ENCODE measurements at regions not wholly inside any gene's neighbourhood (a gene's known extent, or its start where the extent isn't known, plus 50 kb on each side); places are given as distances from the start of the nearest gene placed in this dataset.

DNA sequence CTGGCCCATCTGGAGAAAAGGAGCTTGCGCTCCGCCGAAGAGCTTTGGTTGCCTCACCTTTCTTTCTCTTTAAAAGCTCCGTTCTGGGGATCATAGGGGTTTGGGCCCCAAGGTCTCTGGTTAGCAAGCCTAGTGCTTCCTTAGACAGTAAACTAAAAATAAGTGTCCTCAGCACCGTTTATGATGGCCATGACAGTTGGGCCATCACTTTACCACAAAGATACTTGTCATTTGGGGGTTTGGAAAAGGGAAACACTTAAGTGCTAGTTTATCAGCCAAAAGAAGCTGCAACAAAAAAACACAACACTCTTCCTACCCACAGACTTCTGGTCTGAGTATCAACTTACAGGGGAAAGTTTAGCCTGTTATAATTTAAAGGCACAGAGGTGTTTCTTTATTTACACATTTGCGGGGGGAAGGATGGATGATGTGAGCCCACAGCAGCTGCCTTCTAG is 88.4 kb upstream of the CD44 start:
- TF ChIP-seq FOXM1 (IDR thresholded peaks at IDR 0.05; ENCODE audit: borderline replicate concordance) (no peak), L3MBTL2 (conservative IDR thresholded peaks at IDR 0.05) (no peak), NFRKB (IDR thresholded peaks at IDR 0.05) (no peak), SP1 (IDR thresholded peaks at IDR 0.05) (no peak), FOXA1 (IDR thresholded peaks at IDR 0.05) (no peak), HDGF (IDR thresholded peaks at IDR 0.05; ENCODE audit: borderline replicate concordance) (no peak)

Measured in HEK293T (cell line).